ENCODE measurements at regions not wholly inside any gene's neighbourhood (a gene's known extent, or its start where the extent isn't known, plus 50 kb on each side); places are given as distances from the start of the nearest gene placed in this dataset.
"Not testable (repeated sequence)": the region's sequence is repeated elsewhere in the genome, so short reads cannot be mapped to it uniquely, and the experiment has no call there.

DNA sequence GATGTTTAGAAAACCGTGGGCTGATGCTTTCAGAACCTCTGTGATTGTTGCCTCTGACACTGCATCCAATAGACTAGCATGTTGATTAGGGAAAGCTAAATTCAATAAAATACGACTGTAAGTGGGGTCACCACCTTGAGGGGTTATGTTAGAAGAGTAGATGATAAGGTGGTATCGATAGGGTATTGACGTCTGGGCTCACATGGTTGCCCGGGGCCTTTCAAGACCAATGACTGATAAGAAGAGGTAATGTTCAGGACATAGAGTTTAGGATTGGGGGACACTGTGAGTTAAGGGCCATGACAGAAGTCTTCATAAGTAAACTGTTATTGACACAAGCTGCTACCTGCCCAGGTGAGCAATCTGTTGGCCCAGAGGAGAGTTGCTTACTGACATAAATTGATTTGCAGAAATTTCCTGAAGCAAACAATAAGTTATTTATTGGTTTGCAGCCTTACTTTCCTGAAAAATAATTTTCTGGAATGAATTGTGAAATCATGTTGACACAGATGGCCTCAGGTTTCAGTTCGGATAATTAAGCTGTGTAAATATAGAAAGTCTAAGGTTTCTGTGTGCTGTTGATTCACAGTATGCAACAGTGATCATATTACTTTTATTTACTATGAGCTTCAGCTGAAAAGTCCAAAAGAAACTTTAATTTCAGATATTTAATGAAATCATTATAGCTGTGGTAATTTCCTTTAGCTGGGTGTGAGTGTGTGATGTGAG lies 289.9 kb upstream of the PRSS16 start:
- not testable (repeated sequence) for DNase-seq

DNA sequence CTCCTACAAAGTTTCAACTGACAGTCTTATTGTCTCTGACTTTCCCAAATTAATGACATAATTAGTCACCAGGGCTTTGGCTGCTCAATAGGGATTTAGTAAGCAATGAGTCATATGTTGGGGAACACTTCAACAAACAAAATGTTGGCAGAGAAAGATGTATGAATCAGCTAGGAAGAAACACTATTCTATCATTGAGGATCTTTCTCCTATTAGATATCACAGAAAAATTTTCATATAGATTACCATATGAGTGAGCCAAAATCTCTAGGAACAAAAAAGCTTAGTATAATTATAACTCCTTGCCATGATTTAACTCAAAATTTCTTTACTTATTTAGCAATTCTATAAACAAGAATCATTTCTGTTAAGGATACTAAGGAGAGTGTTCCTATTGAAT lies 286.3 kb upstream of the PRSS16 start:
- DNase-seq = not testable (repeated sequence)

DNA sequence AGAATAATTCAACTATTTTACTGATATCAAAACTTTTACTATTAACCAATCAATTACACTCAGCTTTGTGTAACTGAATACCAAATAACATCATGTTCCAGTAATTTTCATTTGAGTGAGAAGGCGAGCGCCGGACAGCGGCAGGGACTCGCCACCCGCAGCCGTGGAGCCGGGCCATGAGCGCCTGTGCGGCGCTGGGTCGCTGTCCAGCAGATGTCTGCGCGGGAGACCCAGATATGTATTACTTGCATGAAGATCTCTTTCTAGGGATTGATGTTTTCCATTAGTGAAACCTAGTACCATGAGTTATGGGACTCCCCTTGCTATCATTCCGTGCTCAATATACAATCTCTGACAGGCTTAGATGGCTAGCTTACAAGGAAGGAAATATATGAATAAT lies 245.1 kb upstream of the PRSS16 start:
- no peak for DNase-seq

DNA sequence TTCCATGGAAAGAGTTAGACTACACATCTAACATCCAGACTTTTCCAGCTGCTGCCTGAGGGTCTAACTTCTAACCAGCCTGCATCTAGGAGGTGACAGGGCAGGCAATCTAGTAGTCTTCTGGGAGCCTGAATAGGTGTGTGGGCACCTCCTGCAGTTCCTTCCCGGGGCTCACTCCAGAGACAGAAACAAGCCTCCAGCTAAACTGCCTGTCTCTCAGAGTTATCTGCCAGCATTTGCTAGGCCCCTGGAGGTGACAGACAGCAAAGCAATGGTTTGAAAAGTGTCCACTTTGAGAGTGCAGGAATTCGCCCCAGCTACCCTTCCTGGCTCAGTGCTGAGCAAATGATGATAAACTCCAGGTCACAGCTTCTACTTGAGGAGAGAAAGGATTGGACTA lies 240.5 kb upstream of the PRSS16 start:
- DNase-seq = no peak

DNA sequence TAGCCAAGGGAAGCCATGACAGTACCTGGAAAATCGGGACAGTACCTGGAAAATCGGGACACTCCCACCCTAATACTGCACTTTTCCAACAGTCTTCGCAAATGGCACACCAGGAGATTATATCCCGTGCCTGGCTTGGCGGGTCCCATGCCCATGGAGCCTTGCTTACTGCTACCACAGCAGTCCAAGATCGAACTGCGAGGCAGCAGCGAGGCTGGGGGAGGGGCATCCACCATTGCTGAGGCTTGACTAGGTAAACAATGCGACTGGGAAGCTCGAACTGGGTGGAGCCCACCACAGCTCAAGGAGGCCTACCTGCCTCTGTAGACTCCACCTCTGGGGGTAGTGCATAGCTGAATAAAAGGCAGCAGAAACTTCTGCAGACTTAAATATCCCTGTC lies 238.9 kb upstream of the PRSS16 start:
- DNase-seq = not testable (repeated sequence)

DNA sequence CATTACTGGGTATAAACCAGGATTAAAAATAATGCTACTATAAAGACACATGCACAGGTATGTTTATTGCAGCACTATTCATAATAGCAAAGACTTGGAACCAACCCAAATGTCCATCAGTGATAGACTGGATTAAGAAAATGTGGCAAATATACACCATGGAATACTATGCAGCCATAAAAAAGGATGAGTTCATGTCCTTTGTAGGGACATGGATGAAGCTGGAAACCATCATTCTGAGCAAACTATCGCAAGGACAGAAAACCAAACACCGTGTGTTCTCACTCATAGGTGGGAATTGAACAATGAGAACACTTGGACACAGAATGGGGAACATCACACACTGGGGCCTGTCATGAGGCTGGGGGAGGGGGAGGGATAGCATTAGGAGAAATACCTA lies 233.4 kb upstream of the PRSS16 start:
- DNase-seq = not testable (repeated sequence)

DNA sequence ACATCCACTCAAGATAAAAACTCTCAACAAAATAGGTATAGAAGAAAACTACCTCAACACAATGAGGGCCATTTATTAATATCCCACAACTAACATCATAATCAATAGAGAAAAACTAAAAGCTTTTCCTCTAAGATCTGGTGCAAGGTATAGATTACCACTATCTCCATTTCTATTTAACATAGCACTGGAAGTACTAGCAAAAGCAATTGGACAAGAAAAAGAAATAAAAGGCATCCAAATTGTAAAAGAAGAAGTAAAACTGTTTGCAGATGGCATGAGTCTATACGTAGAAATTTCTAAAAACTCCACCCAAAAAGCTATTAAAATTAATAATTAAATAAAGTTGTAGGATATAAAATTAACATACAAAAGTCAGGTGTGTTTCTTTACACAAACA lies 230.8 kb upstream of the PRSS16 start:
- no peak for DNase-seq

DNA sequence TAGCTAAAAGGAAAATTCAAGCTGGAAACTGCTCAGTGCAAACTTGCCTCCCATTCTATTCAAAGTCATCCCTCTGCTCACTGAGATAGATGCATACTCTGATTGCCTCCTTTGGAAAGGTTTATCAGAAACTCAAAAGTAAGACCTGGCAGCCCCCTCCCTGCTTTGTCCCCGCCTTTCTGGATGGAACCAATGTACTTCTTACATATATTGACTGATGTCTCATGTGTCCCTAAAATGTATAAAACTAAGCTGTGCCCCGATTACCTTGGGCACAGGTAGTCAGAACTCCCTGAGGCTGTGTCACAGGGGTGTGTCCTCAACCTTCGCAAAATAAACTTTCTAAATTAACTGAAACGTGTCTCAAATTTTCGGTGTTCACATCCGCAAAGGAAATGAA lies 229.1 kb upstream of the PRSS16 start:
- not testable (repeated sequence) for DNase-seq

DNA sequence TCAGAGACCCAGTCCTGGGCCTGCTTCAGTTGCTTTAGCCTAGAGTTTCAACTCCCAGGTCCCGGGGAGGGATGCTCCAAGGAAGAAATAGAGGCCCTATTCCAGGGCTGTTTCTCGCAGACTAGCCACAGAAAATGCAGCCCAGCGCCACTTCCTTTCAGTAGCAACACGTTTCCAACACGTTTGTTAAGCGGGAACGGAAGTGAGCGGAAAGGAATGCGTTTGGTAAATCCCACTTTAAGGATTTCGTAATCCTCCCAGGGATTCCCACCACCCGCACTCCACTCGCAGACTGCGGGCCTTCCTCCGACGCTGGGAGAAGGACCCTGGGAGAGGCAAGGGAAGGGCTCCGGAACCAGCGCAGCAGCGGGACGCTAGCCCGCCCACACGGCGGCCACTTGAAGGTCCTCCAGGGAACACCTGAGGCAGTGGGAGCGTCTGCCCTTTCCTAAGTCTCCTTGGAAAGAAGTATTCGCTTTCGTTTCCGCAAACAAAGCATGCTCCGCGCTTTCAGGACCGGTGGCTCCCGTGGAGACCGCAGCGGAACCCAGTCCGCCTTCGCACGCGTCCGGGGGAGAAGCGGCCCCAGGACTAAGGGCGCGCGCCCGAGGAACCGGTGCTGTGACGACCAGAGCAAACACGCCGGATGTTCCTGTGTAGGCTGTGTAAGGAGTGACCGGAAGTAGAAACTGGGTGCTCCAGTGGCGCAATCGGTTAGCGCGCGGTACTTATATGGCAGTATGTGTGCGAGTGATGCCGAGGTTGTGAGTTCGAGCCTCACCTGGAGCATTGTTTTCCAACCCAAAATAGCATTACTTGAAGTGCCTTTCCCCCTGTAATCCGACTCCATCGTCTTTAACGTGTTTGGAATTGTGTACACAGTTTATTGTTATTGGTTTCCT lies 227.6 kb upstream of the PRSS16 start:
- peak; percentile 37 for DNase-seq

DNA sequence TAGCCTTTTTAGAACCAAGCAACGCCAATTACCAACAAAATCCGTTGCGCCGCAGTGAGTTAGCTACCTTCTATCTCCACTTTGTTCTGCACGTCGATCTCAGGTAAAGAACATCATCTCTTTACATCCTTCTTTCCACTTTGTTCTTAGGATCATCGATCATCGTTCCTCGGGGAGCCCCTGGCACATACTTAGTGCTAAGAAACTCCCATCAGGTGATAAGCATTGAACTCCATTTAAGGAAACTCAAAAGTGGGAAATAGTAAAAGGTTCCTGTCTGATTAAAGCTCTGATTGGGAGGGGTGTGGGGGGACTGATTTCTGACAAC lies 227.0 kb upstream of the PRSS16 start:
- DNase-seq = no peak

DNA sequence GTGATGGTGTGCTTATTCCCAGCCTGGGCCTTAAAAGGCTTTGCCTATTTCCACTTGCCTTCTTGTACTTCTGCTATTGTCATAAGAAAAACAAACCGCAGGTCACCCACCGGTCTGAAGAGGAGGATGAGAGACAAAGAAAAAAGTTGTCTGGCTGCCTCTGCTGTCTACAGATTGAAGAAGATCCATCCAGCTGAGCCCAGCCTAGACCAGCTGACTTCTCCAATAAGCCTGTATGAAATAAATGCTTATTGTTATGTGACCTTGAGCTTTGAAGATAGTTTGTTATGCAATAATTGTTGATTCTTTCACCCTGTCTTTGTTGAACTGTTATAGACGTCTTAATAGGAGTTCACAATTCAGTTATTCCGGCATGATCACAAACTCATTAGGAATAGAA lies 223.8 kb upstream of the PRSS16 start:
- DNase-seq = no peak

DNA sequence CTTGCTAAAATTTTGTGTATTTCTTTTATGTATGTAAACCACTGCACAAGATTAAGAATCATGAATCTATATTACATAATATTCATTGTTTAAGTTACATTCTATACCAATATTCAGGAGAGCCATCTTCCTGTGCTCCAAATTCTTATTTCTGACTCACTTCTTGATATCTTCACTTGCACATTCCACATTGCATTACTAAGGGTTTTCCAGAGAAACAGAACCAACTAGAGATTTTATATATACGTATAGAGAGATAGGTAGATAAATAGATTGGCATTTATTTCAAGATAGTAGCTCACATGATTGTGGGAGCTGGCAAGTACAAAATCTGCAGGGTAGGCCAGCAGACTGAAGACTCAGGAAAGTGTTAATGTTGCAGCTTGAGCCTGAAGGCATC lies 222.2 kb upstream of the PRSS16 start:
- DNase-seq = no peak

DNA sequence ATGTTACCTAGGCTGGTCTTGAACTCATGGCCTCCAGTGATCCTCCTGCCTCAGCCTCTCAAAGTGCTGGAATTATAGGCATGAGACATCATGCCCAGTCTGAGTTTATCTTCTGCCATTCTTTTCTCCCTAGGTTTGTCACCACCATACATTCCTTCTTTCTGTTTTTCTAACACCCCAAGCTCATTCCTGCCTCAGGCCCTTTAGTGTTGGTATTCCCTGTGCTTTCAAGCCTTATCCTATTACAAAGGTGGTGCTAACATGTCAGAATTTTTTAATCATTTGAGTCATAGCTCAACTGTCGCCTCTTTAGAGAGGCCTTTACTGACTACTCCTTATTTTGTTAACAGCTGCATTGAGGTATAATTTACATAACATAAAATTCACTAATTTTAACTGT lies 221.1 kb upstream of the PRSS16 start:
- no peak for DNase-seq

DNA sequence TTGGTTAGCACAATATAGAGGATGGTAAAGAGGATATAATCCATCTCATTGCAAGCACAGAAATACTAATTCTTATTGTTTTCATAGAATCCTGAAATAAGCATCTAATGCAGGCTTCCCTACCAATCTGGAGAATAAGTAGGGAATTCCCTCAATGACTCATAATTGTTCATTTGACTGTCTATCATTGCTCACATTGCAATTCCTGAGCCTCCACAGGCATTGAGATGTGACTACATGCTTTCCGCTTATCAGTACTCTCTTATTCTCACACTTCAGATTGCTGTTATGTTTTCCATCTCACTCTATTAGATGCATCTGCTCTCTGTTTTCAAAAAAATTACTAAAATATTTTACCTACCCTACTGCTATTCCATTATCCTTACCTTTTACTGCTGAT lies 216.2 kb upstream of the PRSS16 start:
- no peak for DNase-seq

DNA sequence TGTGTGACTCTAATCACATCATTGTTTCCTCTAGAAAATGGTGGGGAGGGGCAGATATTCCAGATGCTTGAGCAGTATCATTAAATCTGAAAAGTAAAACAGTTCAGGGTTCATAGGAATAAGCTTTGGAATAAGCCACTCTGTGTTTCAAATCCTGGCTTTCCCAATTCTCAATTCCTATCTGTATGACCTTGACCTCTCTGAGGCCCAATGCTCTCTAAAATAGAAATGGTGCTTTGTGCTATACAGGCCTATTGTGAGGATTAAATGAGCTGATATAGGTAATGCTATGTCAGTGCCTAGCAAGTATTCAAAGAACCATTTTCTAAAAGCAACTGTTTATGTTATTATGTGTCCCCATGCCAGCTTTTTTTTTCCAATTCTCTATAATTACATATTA lies 209.0 kb upstream of the PRSS16 start:
- DNase-seq = no peak

DNA sequence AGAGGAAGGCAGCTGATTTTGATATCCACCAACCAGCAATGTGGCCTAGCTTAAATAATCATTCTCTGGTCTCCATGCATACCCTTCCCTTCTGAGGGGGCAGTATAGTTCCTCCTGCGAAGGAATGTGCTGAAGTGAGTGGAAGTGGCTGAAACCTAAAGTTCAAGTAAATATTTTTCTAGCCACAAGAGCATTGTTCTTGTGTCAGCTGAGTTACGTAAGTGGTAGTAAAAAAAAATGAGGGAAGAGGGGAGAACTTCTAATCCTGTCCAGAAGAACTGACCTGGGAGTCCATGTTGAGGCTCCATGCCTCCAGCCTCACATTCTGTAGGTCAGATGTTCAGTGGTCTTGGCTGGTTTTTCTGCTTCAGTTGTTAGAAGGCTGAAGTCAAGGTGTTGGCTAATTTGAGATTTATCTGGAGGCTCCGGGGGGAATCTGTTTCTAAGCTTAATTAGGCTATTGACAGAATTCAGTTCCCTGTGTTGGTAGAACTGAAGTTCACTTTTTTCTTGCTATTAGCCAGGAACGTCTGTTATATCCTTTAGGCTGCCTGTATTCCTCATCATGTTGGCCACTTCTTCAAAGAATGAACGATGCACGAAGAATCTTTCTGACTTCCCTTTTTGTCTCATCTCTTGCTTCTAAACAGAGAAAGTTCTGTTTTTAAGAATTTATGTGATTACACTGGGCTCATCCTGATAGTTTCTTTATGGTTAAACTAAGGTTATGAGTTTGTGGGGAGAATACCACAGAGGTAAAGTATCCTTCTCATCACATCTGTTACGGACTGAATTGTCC lies 207.1 kb upstream of the PRSS16 start:
- no peak for DNase-seq

DNA sequence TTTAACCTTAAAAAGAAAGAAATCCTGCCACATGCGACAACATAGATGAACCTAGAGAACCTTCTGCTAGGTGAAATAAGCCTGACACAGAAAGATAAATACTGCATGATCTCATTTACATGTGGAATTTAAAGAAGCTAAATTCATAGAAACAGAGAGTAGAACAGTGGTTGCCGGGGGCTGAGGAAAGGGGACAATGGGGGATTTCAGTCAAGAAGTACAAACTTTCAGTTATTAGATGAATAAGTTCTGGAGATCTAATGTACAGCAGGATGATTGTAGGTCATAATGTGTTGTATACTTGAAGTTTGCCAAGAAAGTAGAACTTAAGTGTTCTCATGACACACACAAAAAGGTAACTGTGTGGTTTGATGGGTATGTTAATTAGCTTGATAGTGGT lies 204.3 kb upstream of the PRSS16 start:
- no peak for DNase-seq

DNA sequence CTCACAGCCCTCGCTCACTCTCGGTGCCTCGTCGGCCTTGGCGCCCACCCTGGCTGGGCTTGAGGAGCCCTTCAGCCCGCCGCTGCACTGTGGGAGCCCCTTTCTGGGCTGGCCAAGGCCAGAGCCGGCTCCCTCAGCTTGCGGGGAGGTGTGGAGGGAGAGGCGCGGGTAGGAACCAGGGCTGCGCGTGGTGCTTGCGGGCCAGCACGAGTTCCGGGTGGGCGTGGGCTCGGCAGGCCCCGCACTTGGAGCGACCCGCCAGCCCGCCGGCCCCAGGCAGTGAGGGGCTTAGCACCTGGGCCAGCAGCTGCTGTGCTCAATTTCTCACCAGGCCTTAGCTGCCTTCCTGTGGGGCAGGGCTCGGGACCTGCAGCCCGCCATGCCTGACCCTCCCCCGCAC lies 202.4 kb upstream of the PRSS16 start:
- not testable (repeated sequence) for DNase-seq

DNA sequence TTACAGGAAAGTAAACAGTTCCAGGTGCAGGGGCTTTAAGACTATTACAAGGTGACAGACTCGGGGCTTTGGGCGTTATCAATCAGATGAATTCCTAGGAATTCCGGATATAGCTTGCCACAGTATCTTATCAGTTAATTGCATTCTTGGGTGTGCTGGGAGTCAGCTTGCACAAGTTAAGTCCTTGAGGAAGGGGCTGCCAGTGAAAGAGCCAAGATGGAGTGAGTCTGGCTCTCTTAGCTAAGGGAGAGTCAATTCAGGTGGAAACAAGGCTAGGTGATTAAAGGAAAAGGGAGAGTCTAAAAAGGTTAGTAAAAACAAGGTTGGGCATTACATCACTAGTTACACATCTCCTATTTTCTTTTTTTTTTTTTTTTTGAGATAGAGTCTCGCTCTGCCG lies 199.8 kb upstream of the PRSS16 start:
- not testable (repeated sequence) for DNase-seq

DNA sequence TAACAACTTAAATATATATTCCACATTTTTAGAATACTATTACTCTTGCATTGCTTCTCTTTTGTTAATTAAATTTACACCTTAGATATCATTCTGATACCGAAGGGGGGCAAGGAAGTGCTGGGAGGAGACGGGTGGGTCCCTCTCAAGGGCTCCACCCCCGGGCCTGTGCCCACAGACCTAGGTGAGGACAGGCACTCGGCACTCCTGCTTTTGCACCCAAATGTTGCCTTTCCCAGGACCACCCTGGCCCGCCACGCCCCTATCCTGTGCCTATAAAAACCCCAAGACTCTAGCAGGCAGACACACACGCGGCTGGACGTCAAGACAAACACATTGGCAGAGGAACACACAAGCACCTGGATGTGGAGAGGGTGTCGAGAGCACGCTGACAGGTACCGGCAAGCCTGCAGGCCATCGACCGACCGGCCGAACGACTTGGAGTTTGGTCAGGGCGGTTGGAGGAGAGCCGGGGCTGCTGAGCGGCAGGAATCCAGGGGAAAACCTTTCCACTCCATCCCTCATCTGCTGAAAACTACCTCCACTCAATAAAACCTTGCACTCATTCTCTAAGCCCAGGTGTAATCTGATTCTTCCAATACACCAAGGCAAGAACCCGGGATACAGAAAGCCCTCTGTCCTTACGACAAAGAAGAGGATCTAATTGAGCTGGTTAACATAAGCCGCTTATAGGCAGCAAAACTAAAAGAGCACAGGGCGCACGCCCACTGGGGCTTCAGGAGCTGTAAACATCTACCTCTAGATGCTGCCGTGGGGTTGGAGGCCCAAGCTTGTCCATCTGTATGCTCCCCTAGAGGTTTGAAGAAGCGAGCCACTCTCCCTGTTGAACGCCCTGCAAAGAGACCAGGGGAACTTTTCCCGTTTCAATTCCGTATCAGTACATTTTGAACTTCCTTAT lies 197.4 kb upstream of the PRSS16 start:
- DNase-seq = no peak

DNA sequence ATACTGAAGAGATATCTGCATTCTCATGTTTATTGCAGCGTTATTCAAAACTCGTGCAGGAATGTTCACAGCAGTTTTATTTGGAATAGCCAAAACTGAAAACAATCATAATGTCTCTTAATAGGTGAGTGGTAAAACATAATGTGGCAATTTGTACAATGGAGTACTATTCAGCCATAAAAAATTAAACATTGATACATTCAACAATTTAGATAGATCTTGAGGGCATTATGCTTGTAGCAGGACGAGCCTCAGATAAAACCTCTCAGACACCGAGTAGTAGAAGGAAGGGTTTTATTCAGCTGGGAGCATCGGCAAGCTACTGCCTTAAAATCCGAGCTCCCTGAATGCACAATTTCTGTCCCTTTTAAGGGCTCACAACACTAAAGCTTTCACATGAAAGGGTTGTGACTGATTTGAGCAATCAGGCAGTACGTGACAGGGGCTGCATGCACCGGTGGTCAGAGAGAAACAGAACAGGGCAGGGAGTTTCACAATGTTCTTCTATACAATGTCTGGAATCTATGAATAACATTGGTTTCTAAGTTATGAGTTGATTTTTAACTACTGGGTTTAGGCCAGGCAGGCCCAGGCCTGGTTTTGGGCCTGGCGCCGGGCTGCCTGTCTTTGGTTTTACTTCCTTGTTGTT lies 195.3 kb upstream of the PRSS16 start:
- DNase-seq = not testable (repeated sequence)

DNA sequence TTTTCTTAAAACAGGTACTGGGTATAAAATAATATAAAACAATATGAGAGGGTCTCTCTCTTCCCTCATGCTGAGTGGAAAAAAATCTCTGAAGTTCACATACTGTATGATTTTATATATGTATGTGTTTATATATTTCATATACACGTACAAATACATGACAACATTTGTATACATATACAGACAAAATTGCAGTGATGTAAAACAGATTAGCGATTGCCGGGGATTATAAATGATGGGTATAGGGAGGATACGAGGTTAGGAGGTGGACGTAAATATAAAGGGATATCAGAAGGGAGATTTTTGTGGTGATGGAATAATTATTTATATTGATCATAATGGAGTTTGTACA lies 194.8 kb upstream of the PRSS16 start:
- no peak for DNase-seq

Measured in CD4-positive, alpha-beta T cell treated with Interferon gamma for 1 hour (primary cell).